ENCODE measurements at regions not wholly inside any gene's neighbourhood (a gene's known extent, or its start where the extent isn't known, plus 50 kb on each side); places are given as distances from the start of the nearest gene placed in this dataset.

DNA sequence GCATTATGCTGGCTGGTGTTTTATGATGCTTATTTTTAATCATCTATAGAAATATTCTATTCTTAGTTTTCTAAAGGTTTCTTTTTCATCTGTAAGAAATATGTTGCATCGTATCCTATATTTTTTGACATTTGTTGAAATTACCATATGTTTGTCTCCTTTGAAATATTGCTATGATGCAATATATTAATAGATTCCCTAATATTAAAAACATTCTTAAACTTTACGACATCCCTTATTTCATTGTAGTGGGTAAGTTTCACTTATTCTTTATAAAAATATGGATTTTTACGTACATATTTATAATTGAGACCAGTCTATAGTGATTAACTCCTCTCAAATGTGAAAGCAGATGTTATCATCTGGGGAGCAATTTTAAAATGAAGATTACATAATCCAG lies 258.2 kb upstream of the DUSP10 start:
- no peak overlapping the region for H3K4me3 ChIP-seq (replicated peaks in 1 of 2; ENCODE audit: low read depth in 1 of 2, low read length in 2 of 2)
- H4K20me1 ChIP-seq (ENCODE audit: insufficient read depth): no peaks in the 10 kb centered on the region
- no peak overlapping the region for H3K27ac ChIP-seq (ENCODE audit: low read depth, low read length)
- BruUV-seq (replicated peaks): no TSS peak
- H3K9me2 ChIP-seq (ENCODE audit: insufficient read depth): no peaks in the 10 kb centered on the region
- ChIA-PET CTCF (interaction anchor here (0.8 kb wide), 1 partner anchor 20 kb away, joined by 3 read pairs; no protein-coding TSS in a partner anchor), POLR2A (no interaction called here), RAD21 (ENCODE audit: low non-redundant PET in 1 of 2, low total read pairs in 2 of 2, uncharacterized antibody in 2 of 2, unreplicated experiment in 2 of 2) (no interaction called here)
- H3K4me2 ChIP-seq (ENCODE audit: low read length): no peak overlapping the region
- H3K79me2 ChIP-seq (ENCODE audit: insufficient read depth, low read length): no peaks in the 10 kb centered on the region
- DNase-seq (ENCODE audit: low read depth, low spot score): no peak
- intact Hi-C loops (cut with micrococcal nuclease): no loop called here
- H2AFZ ChIP-seq (ENCODE audit: low read depth, low read length, poor library complexity, severe bottlenecking): no peak overlapping the region
- H3K27me3 ChIP-seq (ENCODE audit: insufficient read depth, low read length): no peaks in the 10 kb centered on the region
- no peaks in the 10 kb centered on the region for H3K36me3 ChIP-seq (ENCODE audit: control insufficient read depth in 1 of 2, insufficient read depth in 2 of 2, low read length in 2 of 2)
- no peak overlapping the region for H3K9ac ChIP-seq (ENCODE audit: low read length)
- no peaks in the 10 kb centered on the region for H3K9me3 ChIP-seq (ENCODE audit: control insufficient read depth in 1 of 2, insufficient read depth in 1 of 2, low read depth in 1 of 2, low read length in 2 of 2)
- ATAC-seq: no peak
- TF ChIP-seq SIN3A (IDR thresholded peaks at IDR 0.05; ENCODE audit: low read depth): no peak
- H3K4me1 ChIP-seq (ENCODE audit: control insufficient read depth in 1 of 2, insufficient read depth in 2 of 2, low read length in 2 of 2): no peaks in the 10 kb centered on the region; a peak in 1 of 4 replicates

GRCh38 chr1:221998781-221999180 lies 256.9 kb upstream of the DUSP10 start:
- RAD21 ChIA-PET (ENCODE audit: low non-redundant PET in 1 of 2, low total read pairs in 2 of 2, uncharacterized antibody in 2 of 2, unreplicated experiment in 2 of 2): no interaction called here
- Histone ChIP-seq H3K27me3 (ENCODE audit: insufficient read depth, low read length) (no peaks in the 10 kb centered on the region), H3K9me2 (ENCODE audit: insufficient read depth) (no peaks in the 10 kb centered on the region), H3K79me2 (ENCODE audit: insufficient read depth, low read length) (no peaks in the 10 kb centered on the region), H3K9ac (ENCODE audit: low read length) (no peak overlapping the region), H3K9me3 (ENCODE audit: control insufficient read depth in 1 of 2, insufficient read depth in 1 of 2, low read depth in 1 of 2, low read length in 2 of 2) (no peaks in the 10 kb centered on the region), H3K4me3 (replicated peaks in 1 of 2; ENCODE audit: low read depth in 1 of 2, low read length in 2 of 2) (no peak overlapping the region), H3K4me2 (ENCODE audit: low read length) (no peak overlapping the region), H3K27ac (ENCODE audit: low read depth, low read length) (no peak overlapping the region), H2AFZ (ENCODE audit: low read depth, low read length, poor library complexity, severe bottlenecking) (no peak overlapping the region), H3K36me3 (ENCODE audit: control insufficient read depth in 1 of 2, insufficient read depth in 2 of 2, low read length in 2 of 2) (no peaks in the 10 kb centered on the region), H4K20me1 (ENCODE audit: insufficient read depth) (no peaks in the 10 kb centered on the region), H3K4me1 (ENCODE audit: control insufficient read depth in 1 of 2, insufficient read depth in 2 of 2, low read length in 2 of 2) (no peaks in the 10 kb centered on the region; a peak in 1 of 4 replicates)
- POLR2A ChIA-PET: no interaction called here
- no TSS peak for BruUV-seq (replicated peaks)
- intact Hi-C loops (cut with micrococcal nuclease): no loop called here
- CTCF ChIA-PET: no interaction called here
- no peak for DNase-seq (ENCODE audit: low read depth, low spot score)
- no peak for TF ChIP-seq ZFX (IDR thresholded peaks at IDR 0.05)
- TF ChIP-seq SRF (IDR thresholded peaks at IDR 0.05; ENCODE audit: low read depth): no peak
- TF ChIP-seq POLR2AphosphoS5 (IDR thresholded peaks at IDR 0.05; ENCODE audit: low read depth, low read length): no peak
- TF ChIP-seq EZH2 (IDR thresholded peaks at IDR 0.05): no peak
- TF ChIP-seq ATF3 (IDR thresholded peaks at IDR 0.05): no peak
- no peak for TF ChIP-seq ZNF274 (IDR thresholded peaks at IDR 0.05; ENCODE audit: low read depth, low read length)
- no peak for TF ChIP-seq ZBTB33 (IDR thresholded peaks at IDR 0.05; ENCODE audit: extremely low read depth, insufficient replicate concordance, low read length)
- no peak for TF ChIP-seq EZH2phosphoT487 (IDR thresholded peaks at IDR 0.05; ENCODE audit: borderline replicate concordance)
- TF ChIP-seq, protein P1, sequence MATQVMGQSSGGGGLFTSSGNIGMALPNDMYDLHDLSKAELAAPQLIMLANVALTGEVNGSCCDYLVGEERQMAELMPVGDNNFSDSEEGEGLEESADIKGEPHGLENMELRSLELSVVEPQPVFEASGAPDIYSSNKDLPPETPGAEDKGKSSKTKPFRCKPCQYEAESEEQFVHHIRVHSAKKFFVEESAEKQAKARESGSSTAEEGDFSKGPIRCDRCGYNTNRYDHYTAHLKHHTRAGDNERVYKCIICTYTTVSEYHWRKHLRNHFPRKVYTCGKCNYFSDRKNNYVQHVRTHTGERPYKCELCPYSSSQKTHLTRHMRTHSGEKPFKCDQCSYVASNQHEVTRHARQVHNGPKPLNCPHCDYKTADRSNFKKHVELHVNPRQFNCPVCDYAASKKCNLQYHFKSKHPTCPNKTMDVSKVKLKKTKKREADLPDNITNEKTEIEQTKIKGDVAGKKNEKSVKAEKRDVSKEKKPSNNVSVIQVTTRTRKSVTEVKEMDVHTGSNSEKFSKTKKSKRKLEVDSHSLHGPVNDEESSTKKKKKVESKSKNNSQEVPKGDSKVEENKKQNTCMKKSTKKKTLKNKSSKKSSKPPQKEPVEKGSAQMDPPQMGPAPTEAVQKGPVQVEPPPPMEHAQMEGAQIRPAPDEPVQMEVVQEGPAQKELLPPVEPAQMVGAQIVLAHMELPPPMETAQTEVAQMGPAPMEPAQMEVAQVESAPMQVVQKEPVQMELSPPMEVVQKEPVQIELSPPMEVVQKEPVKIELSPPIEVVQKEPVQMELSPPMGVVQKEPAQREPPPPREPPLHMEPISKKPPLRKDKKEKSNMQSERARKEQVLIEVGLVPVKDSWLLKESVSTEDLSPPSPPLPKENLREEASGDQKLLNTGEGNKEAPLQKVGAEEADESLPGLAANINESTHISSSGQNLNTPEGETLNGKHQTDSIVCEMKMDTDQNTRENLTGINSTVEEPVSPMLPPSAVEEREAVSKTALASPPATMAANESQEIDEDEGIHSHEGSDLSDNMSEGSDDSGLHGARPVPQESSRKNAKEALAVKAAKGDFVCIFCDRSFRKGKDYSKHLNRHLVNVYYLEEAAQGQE (IDR thresholded peaks at IDR 0.05; ENCODE audit: low read depth): no peak
- ATAC-seq: no peak

Measured in HCT116 (cell line).